Left colon (tissue), 2 donors: ENCODE measurements at regions not wholly inside any gene's neighbourhood (a gene's known extent, or its start where the extent isn't known, plus 50 kb on each side); places are given as distances from the start of the nearest gene placed in this dataset.

ENCODE experiments used
- ATAC-seq: fragments of 200-7000 bp; cut with Tn5 transposase; one replicate; pipeline ENCODE4 v1.9.1; 2020; ENCODE audit warnings: mild to moderate bottlenecking, moderate library complexity
- DNase-seq, 2 donors: peaks; one replicate each; pipeline ENCODE4 v3.0.0-alpha.2; 2020
- intact Hi-C, 2 donors: fragments of 100-400 bp; cut with DNase I in 1 of 2; cut with micrococcal nuclease in 1 of 2; formaldehyde crosslinking; loops; one replicate each; pipeline versions ENCODE4 v1.11.2 to v1.14.0; 2022; cut with DNase I, micrococcal nuclease
- donor health status: DM: no; HTN: no; CAD: no.
- donor health status: DM: yes; HTN: yes; CAD: no.

DNA sequence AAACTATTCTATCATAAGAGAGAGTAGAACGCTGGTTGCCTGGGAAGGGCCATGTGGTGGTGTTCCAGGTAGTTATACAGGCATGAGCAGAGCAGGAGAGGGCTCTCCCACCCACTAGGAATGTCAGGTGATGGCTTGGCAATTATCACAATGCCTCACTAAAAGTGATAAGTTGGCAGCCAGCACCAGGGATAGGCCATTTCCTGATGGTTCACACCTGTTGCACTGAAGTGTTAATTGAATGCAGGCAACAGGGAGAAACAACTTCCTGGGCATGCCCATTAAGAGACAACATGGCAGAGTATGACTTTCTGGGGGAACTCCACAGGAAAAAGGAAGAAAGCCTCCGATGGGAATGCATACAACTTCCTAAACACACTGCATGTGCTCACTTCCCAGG is 593.2 kb downstream of the ELAVL2 start:
- ATAC-seq (no peak), DNase-seq (no peak)
- intact Hi-C loops, result no loop called here

DNA sequence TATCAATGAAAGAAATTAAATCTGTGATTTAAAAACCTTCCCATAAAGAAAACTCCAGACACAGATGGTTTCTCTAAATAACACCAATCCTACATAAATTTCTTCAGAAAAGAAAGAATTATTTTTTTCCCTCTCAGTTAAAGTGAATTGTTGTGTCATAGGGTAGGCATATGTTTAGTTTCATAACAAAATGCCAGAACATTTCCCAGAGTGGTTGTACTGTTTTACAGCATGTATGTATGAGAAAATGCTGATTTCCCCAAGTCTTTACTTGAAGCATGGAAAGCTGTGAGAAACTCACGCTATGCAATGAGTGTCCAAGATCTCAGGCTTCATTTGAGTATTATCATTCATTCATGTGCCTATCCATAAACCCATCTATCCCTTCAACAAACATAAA is 582.5 kb downstream of the ELAVL2 start:
- intact Hi-C loops, result no loop called here
- ATAC-seq, result no peak
- DNase-seq, result no peak

GRCh38 chr9:23245067-23245466 is 581.0 kb downstream of the ELAVL2 start:
- ATAC-seq (no peak), DNase-seq (no peak)
- intact Hi-C loops, result no loop called here

GRCh38 chr9:23254404-23255184 is 571.4 kb downstream of the ELAVL2 start:
- no peak for ATAC-seq
- intact Hi-C loops, result no loop called here

GRCh38 chr9:23255346-23255745 is 570.7 kb downstream of the ELAVL2 start:
- no peak for ATAC-seq
- DNase-seq, result no peak
- intact Hi-C loops, result no loop called here

More at GRCh38 chr9:23254404-23255184, 571.4 kb downstream of the ELAVL2 start:
- DNase-seq, result no peak

DNA sequence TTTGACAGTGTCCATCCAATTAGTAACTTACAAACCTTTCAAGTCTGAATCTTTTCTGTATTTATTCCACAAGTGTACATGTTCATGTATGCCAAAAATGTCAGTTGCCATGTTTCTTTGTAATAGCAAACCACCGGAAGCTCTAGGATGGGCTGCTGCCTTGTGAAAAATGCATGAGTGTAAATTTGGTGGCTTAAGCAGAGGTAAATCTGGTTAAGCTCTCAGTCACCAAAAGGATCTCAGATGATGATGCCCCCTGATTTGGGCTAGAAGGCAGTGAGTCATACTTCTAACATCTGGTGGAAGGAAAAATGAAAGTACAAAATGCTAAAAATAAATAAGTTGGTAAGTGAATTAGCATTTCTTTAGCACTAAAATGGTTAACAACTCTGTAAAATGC is 567.5 kb downstream of the ELAVL2 start:
- ATAC-seq (no peak), DNase-seq (no peak)
- intact Hi-C loops, result no loop called here

DNA sequence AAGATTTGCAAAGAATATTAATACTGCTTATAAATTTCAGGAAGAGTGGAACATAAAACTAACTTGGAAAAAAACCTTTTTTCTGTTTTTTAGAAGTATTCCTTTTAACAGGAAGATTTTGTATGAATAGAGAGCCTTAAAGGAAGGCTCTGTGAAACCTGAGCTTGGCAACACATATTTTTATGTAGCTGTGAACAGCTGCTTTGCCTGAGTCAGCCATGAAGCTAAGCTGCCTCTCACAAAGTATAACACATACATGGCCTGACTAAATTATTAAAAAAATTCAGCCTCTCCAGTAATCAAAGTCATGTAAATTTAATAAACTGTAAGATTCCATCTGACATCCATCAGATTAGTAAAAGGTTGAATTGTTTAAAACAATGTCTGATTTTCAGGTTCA is 547.5 kb downstream of the ELAVL2 start:
- DNase-seq (no peak), ATAC-seq (no peak)
- intact Hi-C loops, result no loop called here

- intact Hi-C loops, result no loop called here
- no peak for ATAC-seq
- DNase-seq, result no peak
These were observed 538.6 kb downstream of the ELAVL2 start for GRCh38 chr9:23287390-23287789.

GRCh38 chr9:23288545-23288944 is 537.5 kb downstream of the ELAVL2 start:
- intact Hi-C loops, result no loop called here
- ATAC-seq (no peak), DNase-seq (no peak)

DNA sequence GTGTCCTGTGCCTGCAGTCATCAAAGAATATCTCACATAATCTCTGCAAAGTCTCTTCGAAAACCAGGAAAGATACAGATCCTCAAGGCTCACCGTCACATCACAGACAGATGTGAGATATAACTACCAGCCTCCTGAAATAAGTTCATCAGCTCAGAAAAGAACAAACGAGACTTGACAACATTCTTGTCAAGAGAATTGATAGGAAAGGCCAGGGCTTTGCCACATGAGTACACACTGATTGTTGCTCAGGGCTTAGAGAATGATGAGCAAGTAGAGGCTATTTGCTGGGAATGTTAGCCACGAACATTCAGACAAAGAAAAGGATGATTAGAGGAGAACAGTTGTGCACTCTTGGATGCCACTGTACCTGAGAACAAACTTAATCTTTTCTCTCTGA is 535.1 kb downstream of the ELAVL2 start:
- DNase-seq, result no peak
- no peak for ATAC-seq

DNA sequence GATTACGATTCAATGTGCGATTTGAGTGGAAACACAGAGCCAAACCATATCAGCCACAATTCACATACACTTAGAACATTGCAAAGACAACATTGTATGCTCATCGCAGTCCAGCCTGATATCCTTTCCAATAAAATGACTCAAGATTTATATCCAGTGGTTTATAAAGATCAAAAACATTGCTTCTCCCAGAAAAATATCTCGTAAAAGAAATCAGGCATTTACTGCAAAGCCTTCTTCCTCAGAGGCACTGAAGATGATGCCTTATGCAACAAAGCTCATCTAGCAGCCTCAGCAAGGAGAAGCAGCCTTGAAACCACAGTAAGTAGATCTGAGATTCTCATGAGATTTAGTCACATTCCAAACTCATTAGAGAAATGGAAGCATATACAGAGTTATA is 523.8 kb downstream of the ELAVL2 start:
- intact Hi-C loops, result no loop called here
- ATAC-seq (no peak), DNase-seq (no peak)

More for the DNA sequence above, 535.1 kb downstream of the ELAVL2 start:
- intact Hi-C loops, result no loop called here

- intact Hi-C loops, result no loop called here
- ATAC-seq (no peak), DNase-seq (no peak)
These were observed 519.3 kb downstream of the ELAVL2 start for GRCh38 chr9:23306731-23307130.

GRCh38 chr9:23307731-23308513 is 518.1 kb downstream of the ELAVL2 start:
- intact Hi-C loops, result no loop called here
- DNase-seq (no peak), ATAC-seq (no peak)

DNA sequence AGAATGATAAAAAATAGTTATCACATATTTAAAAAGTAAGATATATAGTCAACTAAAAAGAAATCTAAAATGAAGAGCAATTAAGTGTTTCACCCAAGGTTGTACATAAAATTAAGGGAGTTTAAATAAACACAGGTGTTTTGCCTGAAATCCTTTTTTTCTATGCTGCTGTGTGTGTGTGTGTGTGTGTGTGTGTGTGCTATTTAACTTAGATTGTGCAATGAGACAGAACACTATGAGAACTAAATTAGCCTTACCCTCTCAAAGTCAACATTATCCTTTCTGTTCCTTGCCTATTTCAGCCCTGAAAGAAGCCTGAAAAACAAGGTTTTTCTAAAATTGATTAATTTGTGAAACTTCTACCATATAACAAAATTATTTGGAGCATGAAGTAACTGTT is 516.2 kb downstream of the ELAVL2 start:
- no peak for ATAC-seq
- intact Hi-C loops, result no loop called here
- DNase-seq, result no peak

DNA sequence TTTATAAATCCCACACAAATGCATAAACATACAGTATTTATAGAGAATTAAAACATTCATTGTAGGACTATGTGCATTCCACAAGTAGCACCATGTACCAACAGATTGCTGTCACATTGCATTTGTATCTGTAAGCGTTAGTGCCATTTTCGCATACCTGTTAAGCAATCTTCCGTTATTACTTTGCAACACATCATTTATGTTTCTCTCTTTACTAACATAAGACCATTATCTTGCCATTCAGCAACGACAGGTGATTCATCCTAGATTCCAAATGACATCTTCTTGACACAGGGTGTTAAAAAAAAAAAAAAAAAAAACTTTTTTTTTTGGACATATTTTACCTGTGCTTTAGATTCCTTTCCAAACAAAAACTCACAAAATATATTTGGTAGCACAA is 511.8 kb downstream of the ELAVL2 start:
- no peak for ATAC-seq
- no peak for DNase-seq
- intact Hi-C loops, result no loop called here

- intact Hi-C loops, result no loop called here
- DNase-seq (no peak), ATAC-seq (no peak)
These were observed 506.9 kb downstream of the ELAVL2 start for GRCh38 chr9:23319092-23319491.

DNA sequence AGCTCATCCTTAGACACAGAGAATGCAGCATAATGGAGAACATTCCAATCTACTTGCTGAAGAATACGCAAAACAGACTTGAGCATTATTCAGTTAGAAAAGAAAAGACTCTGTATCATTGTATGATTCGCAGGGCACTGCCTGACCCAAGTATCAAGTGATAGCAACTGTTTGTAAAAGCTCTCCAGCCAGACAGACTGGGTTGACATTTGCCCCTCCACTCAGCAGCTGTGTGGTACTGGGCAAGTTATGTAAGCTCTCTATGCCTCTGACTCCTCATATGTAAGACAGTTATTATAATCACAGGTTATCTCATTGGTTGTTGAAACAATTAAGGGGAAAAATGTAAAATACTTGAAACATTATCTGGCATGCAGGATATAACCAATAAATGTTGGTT is 505.0 kb downstream of the ELAVL2 start:
- no peak for ATAC-seq
- intact Hi-C loops, result no loop called here

GRCh38 chr9:23322392-23322791 is 503.6 kb downstream of the ELAVL2 start:
- intact Hi-C loops, result no loop called here
- no peak for ATAC-seq
- DNase-seq, result no peak

More for the DNA sequence above, 505.0 kb downstream of the ELAVL2 start:
- DNase-seq, result no peak

- ATAC-seq (no peak), DNase-seq (no peak)
- intact Hi-C loops, result no loop called here
These were observed 501.5 kb downstream of the ELAVL2 start for GRCh38 chr9:23324511-23324910.

DNA sequence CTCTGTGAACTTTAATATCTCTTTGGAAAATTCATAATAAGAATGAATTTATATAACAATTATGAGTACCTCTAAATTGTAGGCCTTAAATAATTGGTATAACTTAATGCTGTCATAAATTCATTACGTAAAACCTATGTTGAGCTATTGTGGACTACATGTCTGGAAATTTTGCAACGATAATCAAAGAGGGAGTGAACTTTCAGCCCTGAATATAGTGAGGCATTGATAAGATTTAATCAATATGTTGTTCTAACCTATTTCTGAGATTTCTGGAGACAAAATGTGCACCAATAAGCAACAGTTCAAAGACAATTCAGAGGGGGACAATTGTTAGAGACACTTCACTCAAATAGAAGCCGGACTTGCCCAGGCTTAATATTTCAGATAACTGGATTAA is 499.4 kb downstream of the ELAVL2 start:
- DNase-seq, result no peak
- ATAC-seq, result no peak
- intact Hi-C loops, result no loop called here
